ENCODE measurements at regions not wholly inside any gene's neighbourhood (a gene's known extent, or its start where the extent isn't known, plus 50 kb on each side); places are given as distances from the start of the nearest gene placed in this dataset.

- H3K4me3 ChIP-seq (ENCODE audit: low read depth, low read length) = no peak overlapping the region
- no peak for TF ChIP-seq CTCF (conservative IDR thresholded peaks at IDR 0.05; ENCODE audit: low read depth, low read length)
- no peak for DNase-seq (ENCODE audit: low read depth)
These were observed 526.4 kb downstream of the NR2F1-AS1 start for GRCh38 chr5:93054424-93055163.

- no peak for TF ChIP-seq CTCF (conservative IDR thresholded peaks at IDR 0.05; ENCODE audit: low read depth, low read length)
- H3K4me3 ChIP-seq (ENCODE audit: low read depth, low read length) = no peak overlapping the region
- no peak for DNase-seq (ENCODE audit: low read depth)
These were observed 527.2 kb downstream of the NR2F1-AS1 start for GRCh38 chr5:93053825-93054224.

- H3K4me3 ChIP-seq (ENCODE audit: low read depth, low read length) = no peak overlapping the region
- no peak for DNase-seq (ENCODE audit: low read depth)
- TF ChIP-seq CTCF (conservative IDR thresholded peaks at IDR 0.05; ENCODE audit: low read depth, low read length) = no peak
These were observed 532.2 kb downstream of the NR2F1-AS1 start for GRCh38 chr5:93048858-93049257.

- DNase-seq (ENCODE audit: low read depth) = no peak
- H3K4me3 ChIP-seq (ENCODE audit: low read depth, low read length) = no peak overlapping the region
- no peak for TF ChIP-seq CTCF (conservative IDR thresholded peaks at IDR 0.05; ENCODE audit: low read depth, low read length)
These were observed 536.0 kb downstream of the NR2F1-AS1 start for GRCh38 chr5:93044859-93045666.

- no peak overlapping the region for H3K4me3 ChIP-seq (ENCODE audit: low read depth, low read length)
- TF ChIP-seq CTCF (conservative IDR thresholded peaks at IDR 0.05; ENCODE audit: low read depth, low read length) = no peak
- DNase-seq (ENCODE audit: low read depth) = no peak
These were observed 541.1 kb downstream of the NR2F1-AS1 start for GRCh38 chr5:93039888-93040287.

- H3K4me3 ChIP-seq (ENCODE audit: low read depth, low read length) = no peak overlapping the region
- no peak for DNase-seq (ENCODE audit: low read depth)
- no peak for TF ChIP-seq CTCF (conservative IDR thresholded peaks at IDR 0.05; ENCODE audit: low read depth, low read length)
These were observed 546.1 kb downstream of the NR2F1-AS1 start for GRCh38 chr5:93034621-93035590.

All from epithelial cell of proximal tubule (primary cell).